Liver (tissue), 3 donors: ENCODE measurements at regions not wholly inside any gene's neighbourhood (a gene's known extent, or its start where the extent isn't known, plus 50 kb on each side); places are given as distances from the start of the nearest gene placed in this dataset.

ENCODE experiments used
- EGR1 ChIP-seq, 2 donors: IDR thresholded peaks; 2 replicates each; pipeline ENCODE4 v1.6.1; 2016 to 2018; ENCODE audit warnings: antibody characterized with exemption in 2 of 2, low read depth in 2 of 2
- FOXA1 ChIP-seq: IDR thresholded peaks from 2 replicates; pipeline ENCODE4 v1.6.1; 2016; ENCODE audit warnings: antibody characterized with exemption
- GABPA ChIP-seq, 2 donors: IDR thresholded peaks in 1 of 2; conservative IDR thresholded peaks in 1 of 2; 2 replicates each; pipeline ENCODE4 v1.6.1; 2016; ENCODE audit warnings: antibody characterized with exemption in 2 of 2, mild to moderate bottlenecking in 1 of 2, moderate library complexity in 1 of 2
- HNF4G ChIP-seq: IDR thresholded peaks from 2 replicates; pipeline ENCODE4 v1.6.1; 2016; ENCODE audit warnings: antibody characterized with exemption
- JUND ChIP-seq, 2 donors: IDR thresholded peaks; 2 replicates each; pipeline ENCODE4 v1.6.1; 2016; ENCODE audit warnings: antibody characterized with exemption in 2 of 2
- RAD21 ChIP-seq, 2 donors: IDR thresholded peaks; 2 replicates each; pipeline ENCODE4 v1.6.1; 2016; ENCODE audit warnings: antibody characterized with exemption in 2 of 2, mild to moderate bottlenecking in 2 of 2
- YY1 ChIP-seq: IDR thresholded peaks from 2 replicates; pipeline ENCODE4 v1.6.1; 2016; ENCODE audit warnings: antibody characterized with exemption, mild to moderate bottlenecking
- TF ChIP-seq, protein P1 (sequence below): fragments of 150-350 bp; IDR thresholded peaks from 2 replicates; pipeline ENCODE4 v1.5.1; 2017; ENCODE audit warnings: improper control_type of control experiment, low read depth, low read length; ENCODE audit not compliant: missing input control
- TF ChIP-seq, protein P2 (sequence below): IDR thresholded peaks from 2 replicates; pipeline ENCODE4 v1.6.1; 2016; ENCODE audit warnings: antibody characterized with exemption
- TF ChIP-seq, protein P3 (sequence below): IDR thresholded peaks from 2 replicates; pipeline ENCODE4 v1.6.1; 2016; ENCODE audit warnings: antibody characterized with exemption
- TF ChIP-seq, protein P4 (sequence below): IDR thresholded peaks from 2 replicates; pipeline ENCODE4 v1.6.1; 2016; ENCODE audit warnings: antibody characterized with exemption, mild to moderate bottlenecking
- donor health status: healthy.
- donor health status: healthy.

DNA sequence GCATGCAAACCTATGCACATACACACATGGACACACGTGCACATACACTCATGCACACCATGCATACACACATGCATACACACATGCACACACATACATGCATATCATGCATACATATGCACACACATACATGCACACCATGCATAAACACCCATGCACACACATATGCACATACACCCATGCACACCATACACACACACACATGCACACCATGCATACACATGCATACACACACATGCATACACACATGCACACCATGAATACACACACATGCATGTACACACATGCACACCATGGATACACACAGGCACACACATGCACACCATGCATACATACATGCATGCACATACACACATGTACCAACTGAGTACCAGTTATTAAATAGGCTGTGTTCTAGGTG, 543.3 kb upstream of the EEF2KMT start:
- TF ChIP-seq FOXA1, result no peak
- TF ChIP-seq GABPA (IDR thresholded peaks at IDR 0.05 in 1 of 2, conservative IDR thresholded peaks at IDR 0.05 in 1 of 2), result no peak
- TF ChIP-seq, protein P1, sequence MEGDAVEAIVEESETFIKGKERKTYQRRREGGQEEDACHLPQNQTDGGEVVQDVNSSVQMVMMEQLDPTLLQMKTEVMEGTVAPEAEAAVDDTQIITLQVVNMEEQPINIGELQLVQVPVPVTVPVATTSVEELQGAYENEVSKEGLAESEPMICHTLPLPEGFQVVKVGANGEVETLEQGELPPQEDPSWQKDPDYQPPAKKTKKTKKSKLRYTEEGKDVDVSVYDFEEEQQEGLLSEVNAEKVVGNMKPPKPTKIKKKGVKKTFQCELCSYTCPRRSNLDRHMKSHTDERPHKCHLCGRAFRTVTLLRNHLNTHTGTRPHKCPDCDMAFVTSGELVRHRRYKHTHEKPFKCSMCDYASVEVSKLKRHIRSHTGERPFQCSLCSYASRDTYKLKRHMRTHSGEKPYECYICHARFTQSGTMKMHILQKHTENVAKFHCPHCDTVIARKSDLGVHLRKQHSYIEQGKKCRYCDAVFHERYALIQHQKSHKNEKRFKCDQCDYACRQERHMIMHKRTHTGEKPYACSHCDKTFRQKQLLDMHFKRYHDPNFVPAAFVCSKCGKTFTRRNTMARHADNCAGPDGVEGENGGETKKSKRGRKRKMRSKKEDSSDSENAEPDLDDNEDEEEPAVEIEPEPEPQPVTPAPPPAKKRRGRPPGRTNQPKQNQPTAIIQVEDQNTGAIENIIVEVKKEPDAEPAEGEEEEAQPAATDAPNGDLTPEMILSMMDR, result no peak
- no peak for TF ChIP-seq HNF4G
- no peak for TF ChIP-seq JUND (IDR thresholded peaks at IDR 0.05)
- TF ChIP-seq, protein P2, sequence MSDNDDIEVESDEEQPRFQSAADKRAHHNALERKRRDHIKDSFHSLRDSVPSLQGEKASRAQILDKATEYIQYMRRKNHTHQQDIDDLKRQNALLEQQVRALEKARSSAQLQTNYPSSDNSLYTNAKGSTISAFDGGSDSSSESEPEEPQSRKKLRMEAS, result no peak
- TF ChIP-seq, protein P3, sequence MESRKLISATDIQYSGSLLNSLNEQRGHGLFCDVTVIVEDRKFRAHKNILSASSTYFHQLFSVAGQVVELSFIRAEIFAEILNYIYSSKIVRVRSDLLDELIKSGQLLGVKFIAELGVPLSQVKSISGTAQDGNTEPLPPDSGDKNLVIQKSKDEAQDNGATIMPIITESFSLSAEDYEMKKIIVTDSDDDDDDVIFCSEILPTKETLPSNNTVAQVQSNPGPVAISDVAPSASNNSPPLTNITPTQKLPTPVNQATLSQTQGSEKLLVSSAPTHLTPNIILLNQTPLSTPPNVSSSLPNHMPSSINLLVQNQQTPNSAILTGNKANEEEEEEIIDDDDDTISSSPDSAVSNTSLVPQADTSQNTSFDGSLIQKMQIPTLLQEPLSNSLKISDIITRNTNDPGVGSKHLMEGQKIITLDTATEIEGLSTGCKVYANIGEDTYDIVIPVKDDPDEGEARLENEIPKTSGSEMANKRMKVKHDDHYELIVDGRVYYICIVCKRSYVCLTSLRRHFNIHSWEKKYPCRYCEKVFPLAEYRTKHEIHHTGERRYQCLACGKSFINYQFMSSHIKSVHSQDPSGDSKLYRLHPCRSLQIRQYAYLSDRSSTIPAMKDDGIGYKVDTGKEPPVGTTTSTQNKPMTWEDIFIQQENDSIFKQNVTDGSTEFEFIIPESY, result no peak
- TF ChIP-seq YY1, result no peak
- TF ChIP-seq EGR1 (IDR thresholded peaks at IDR 0.05; ENCODE audit: low read depth in 2 of 2), result no peak
- no peak for TF ChIP-seq RAD21 (IDR thresholded peaks at IDR 0.05)
- TF ChIP-seq, protein P4, sequence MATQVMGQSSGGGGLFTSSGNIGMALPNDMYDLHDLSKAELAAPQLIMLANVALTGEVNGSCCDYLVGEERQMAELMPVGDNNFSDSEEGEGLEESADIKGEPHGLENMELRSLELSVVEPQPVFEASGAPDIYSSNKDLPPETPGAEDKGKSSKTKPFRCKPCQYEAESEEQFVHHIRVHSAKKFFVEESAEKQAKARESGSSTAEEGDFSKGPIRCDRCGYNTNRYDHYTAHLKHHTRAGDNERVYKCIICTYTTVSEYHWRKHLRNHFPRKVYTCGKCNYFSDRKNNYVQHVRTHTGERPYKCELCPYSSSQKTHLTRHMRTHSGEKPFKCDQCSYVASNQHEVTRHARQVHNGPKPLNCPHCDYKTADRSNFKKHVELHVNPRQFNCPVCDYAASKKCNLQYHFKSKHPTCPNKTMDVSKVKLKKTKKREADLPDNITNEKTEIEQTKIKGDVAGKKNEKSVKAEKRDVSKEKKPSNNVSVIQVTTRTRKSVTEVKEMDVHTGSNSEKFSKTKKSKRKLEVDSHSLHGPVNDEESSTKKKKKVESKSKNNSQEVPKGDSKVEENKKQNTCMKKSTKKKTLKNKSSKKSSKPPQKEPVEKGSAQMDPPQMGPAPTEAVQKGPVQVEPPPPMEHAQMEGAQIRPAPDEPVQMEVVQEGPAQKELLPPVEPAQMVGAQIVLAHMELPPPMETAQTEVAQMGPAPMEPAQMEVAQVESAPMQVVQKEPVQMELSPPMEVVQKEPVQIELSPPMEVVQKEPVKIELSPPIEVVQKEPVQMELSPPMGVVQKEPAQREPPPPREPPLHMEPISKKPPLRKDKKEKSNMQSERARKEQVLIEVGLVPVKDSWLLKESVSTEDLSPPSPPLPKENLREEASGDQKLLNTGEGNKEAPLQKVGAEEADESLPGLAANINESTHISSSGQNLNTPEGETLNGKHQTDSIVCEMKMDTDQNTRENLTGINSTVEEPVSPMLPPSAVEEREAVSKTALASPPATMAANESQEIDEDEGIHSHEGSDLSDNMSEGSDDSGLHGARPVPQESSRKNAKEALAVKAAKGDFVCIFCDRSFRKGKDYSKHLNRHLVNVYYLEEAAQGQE, result no peak
